Stimulated activated effector memory CD8-positive, alpha-beta T cell treated with anti-CD3 and anti-CD28 coated beads, Interleukin-12 subunit alpha, Interleukin-12 subunit beta, amount 100 ng/mL, for 72 hours (primary cell): ENCODE measurements at regions not wholly inside any gene's neighbourhood (a gene's known extent, or its start where the extent isn't known, plus 50 kb on each side); places are given as distances from the start of the nearest gene placed in this dataset.

Source experiments
- ATAC-seq: fragments of 150-1000 bp; cut with Tn5 transposase; 2 replicates; pipeline ENCODE4 v1.10.0; 2021
- DNase-seq, 2 donors: peaks; one replicate each; pipeline ENCODE4 v3.0.0; 2021 to 2022; ENCODE audit warnings: low spot score in 2 of 2
- H3K27ac Mint-ChIP-seq: one replicate; pipeline ENCODE4 v1.8.0; 2022; ENCODE audit warnings: mild to moderate bottlenecking, mixed read lengths
- H3K36me3 Mint-ChIP-seq: one replicate; pipeline ENCODE4 v1.8.0; 2022; ENCODE audit warnings: mild to moderate bottlenecking, mixed read lengths
- H3K4me1 Mint-ChIP-seq: one replicate; pipeline ENCODE4 v1.8.0; 2022; ENCODE audit warnings: mixed read lengths
- H3K4me3 Mint-ChIP-seq: one replicate; pipeline ENCODE4 v1.8.0; 2022; ENCODE audit warnings: mild to moderate bottlenecking, mixed read lengths
- H3K9me3 Mint-ChIP-seq: one replicate; pipeline ENCODE4 v1.8.0; 2022; ENCODE audit warnings: mixed read lengths

GRCh38 chr9:99748676-99749075 lies 73.0 kb upstream of the NR4A3 start:
- Mint-ChIP-seq H3K9me3 (no peaks in the 10 kb centered on the region), H3K4me1 (no peaks in the 10 kb centered on the region), H3K36me3 (no peaks in the 10 kb centered on the region), H3K4me3 (no peak overlapping the region), H3K27ac (no peak overlapping the region)
- DNase-seq = no peak
- ATAC-seq = no peak

DNA sequence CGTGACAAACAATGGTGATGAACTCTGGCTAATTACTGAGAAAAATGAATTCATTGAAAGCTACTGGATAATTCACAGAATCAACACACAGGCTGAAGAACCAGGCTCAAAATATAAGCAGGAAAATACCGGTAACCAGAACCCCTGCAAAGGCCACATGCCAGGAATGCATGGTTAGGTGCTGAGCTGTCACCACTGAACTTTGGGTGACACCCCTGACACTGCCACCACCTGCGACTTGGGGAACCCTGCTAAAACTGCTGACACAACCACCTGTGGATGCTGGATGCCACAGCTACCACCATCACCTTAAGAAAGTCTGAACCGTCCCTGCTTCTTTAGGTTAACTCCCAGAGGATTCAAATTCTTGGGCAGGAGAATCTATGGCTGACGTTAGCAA lies 72.0 kb upstream of the NR4A3 start:
- Mint-ChIP-seq H3K4me3 (no peak overlapping the region), H3K4me1 (no peaks in the 10 kb centered on the region), H3K27ac (no peak overlapping the region), H3K36me3 (no peaks in the 10 kb centered on the region), H3K9me3 (no peaks in the 10 kb centered on the region)
- DNase-seq (no peak), ATAC-seq (no peak)

DNA sequence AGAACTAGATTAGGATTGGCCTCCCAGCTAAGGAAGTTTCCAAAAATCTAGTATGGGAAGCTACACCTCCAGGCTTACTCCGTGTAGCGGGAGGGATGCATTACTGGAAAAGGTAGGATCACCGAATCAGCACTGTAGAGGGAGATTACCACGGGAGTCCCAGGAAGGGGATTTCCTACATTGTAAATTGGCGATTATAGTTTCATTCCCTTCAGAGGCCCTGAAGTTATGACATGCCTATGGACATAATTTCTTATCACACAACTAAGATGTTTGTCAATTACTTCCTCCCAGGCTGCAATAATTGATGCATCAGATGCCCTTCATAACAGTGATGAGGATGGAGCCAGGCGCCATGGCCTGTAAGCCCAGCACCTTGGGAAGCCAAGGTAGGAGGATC lies 71.2 kb upstream of the NR4A3 start:
- H3K4me3 Mint-ChIP-seq = no peak overlapping the region

DNA sequence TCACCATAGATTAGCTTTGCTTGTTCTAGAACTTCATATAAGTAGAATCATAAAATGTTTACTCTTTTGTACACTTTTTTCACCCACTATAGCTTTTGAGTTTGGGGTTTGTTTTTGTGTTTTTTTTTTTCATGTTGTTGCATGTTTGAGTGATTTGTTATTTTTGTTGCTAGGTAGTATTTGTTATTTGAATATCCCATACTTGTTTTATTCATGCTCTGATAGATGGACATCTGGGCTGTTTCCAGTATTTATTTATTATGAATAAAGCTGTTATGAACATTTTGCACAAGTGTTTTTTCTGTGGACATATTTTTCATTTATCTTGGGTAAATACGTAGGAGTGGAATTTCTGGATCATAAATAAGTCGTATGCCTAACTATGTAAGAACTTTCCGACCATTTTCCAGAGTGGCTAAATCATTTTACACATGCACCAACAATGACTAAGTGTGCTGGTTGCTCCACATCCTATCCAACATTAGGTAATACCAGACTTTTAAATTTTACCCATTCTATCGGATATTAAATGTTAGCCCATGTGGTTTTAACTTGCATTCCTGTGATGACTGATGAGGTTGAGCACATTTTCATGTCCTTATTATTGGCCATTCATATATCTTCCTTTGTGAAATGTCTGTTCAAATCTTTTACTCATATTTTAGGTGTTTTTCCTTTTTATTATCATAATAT lies 69.1 kb upstream of the NR4A3 start:
- Mint-ChIP-seq H3K4me3 (no peak overlapping the region), H3K27ac (no peak overlapping the region), H3K9me3 (no peaks in the 10 kb centered on the region), H3K4me1 (no peaks in the 10 kb centered on the region), H3K36me3 (no peaks in the 10 kb centered on the region)
- ATAC-seq (no peak), DNase-seq (no peak)

More for the DNA sequence above, 71.2 kb upstream of the NR4A3 start:
- Mint-ChIP-seq H3K27ac (no peak overlapping the region), H3K9me3 (no peaks in the 10 kb centered on the region), H3K36me3 (no peaks in the 10 kb centered on the region), H3K4me1 (no peaks in the 10 kb centered on the region)
- ATAC-seq (no peak), DNase-seq (no peak)

DNA sequence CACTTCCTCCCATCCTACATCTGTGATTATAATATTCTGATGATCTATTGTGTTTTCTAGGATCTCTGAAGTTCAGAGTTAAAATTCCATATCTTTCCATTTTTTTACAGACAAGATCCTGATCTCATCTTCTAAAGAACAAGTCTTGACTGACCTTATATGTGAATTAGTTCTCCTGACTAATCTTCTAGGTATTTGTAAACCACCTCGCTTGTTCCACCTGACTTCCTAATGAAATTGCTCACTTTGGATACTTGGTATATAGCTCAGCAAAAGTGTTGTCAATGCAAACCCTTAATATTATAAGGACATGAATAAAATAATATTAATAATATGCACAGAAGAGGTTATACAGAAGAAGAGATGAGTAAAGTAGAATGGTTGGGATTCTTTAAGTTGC lies 68.2 kb upstream of the NR4A3 start:
- H3K27ac Mint-ChIP-seq = no peak overlapping the region
- ATAC-seq (no peak), DNase-seq (no peak)
- H3K4me3 Mint-ChIP-seq = no peak overlapping the region
- H3K9me3 Mint-ChIP-seq = no peaks in the 10 kb centered on the region
- no peaks in the 10 kb centered on the region for H3K36me3 Mint-ChIP-seq
- no peaks in the 10 kb centered on the region for H3K4me1 Mint-ChIP-seq

GRCh38 chr9:99760421-99760820 lies 61.3 kb upstream of the NR4A3 start:
- H3K4me1 Mint-ChIP-seq = no peaks in the 10 kb centered on the region
- no peak overlapping the region for H3K4me3 Mint-ChIP-seq
- no peaks in the 10 kb centered on the region for H3K36me3 Mint-ChIP-seq
- H3K27ac Mint-ChIP-seq = no peak overlapping the region
- no peaks in the 10 kb centered on the region for H3K9me3 Mint-ChIP-seq
- ATAC-seq (no peak), DNase-seq (no peak)

GRCh38 chr9:99762470-99762869 lies 59.2 kb upstream of the NR4A3 start:
- no peaks in the 10 kb centered on the region for H3K9me3 Mint-ChIP-seq
- no peaks in the 10 kb centered on the region for H3K4me1 Mint-ChIP-seq
- H3K4me3 Mint-ChIP-seq = no peak overlapping the region
- no peaks in the 10 kb centered on the region for H3K36me3 Mint-ChIP-seq
- DNase-seq = no peak
- no peak overlapping the region for H3K27ac Mint-ChIP-seq
- ATAC-seq = peak; percentile 58
